Posterior cingulate gyrus (tissue), 11 donors: ENCODE measurements at regions not wholly inside any gene's neighbourhood (a gene's known extent, or its start where the extent isn't known, plus 50 kb on each side); places are given as distances from the start of the nearest gene placed in this dataset.
"Not testable (repeated sequence)": the region's sequence is repeated elsewhere in the genome, so short reads cannot be mapped to it uniquely, and the experiment has no call there.

ENCODE experiments used
- DNase-seq, 10 donors: peaks; one replicate each; pipeline versions ENCODE4 v3.0.0 to v3.0.0-alpha.2; 2020 to 2021; ENCODE audit warnings: mixed read lengths in 3 of 10
- intact Hi-C: fragments of 100-400 bp; cut with DNase I; formaldehyde crosslinking; loops from one replicate; pipeline ENCODE4 v1.15.1; 2023

- intact Hi-C loops = no loop called here
- no peak for DNase-seq
These were observed 1120.6 kb downstream of the SORCS3 start for GRCh38 chr10:105761576-105762260.

DNA sequence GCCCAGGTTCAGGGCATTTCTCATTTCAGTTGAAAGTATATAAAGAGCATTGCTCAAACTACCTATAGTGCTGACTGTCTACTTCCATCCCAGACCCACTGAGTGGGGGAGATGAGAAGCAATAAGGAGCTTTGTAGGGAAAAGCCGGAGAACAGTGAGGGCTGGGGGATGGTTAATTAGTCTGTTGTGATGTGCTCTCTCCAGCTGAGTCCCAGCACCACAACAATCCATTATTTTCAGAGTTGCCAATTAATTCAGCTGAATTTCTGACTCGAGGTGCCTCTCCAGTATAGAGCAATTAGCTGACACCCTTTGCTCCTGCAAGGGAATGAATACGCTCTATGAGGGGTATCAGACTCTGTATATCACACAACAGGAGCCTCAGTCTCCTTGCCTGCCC is 1118.6 kb downstream of the SORCS3 start:
- intact Hi-C loops = no loop called here
- DNase-seq = no peak

- intact Hi-C loops = no loop called here
- DNase-seq = no peak
These were observed 1117.3 kb downstream of the SORCS3 start for GRCh38 chr10:105758209-105758998.

DNA sequence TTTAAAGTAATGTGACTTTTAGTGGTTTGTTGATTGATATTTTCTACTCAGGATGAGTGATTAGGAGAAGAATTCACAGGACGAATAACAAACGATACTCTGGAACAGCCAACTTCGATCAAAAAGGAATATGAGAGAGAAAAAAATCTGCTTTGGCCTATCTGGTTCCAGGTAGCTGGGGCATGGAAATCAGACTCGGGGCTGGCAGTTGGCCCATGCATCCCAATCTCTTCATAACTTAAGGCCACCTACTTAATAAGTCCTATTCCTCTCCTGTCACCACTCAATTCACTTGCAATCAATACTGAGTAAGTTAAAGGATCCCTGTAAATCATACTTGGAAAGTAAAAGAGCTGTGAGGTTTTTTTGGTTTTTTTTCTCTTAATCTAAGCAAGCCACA is 1116.2 kb downstream of the SORCS3 start:
- intact Hi-C loops = no loop called here
- DNase-seq = no peak

GRCh38 chr10:105756386-105756785 is 1115.3 kb downstream of the SORCS3 start:
- intact Hi-C loops = no loop called here
- DNase-seq = no peak

GRCh38 chr10:105751688-105752087 is 1110.6 kb downstream of the SORCS3 start:
- no peak for DNase-seq
- intact Hi-C loops = no loop called here

- intact Hi-C loops = no loop called here
- no peak for DNase-seq
These were observed 1104.6 kb downstream of the SORCS3 start for GRCh38 chr10:105745596-105746148.

- DNase-seq = peak in 1 of 10 donors; percentile 23
- intact Hi-C loops = no loop called here
These were observed 1102.4 kb downstream of the SORCS3 start for GRCh38 chr10:105743343-105744056.

DNA sequence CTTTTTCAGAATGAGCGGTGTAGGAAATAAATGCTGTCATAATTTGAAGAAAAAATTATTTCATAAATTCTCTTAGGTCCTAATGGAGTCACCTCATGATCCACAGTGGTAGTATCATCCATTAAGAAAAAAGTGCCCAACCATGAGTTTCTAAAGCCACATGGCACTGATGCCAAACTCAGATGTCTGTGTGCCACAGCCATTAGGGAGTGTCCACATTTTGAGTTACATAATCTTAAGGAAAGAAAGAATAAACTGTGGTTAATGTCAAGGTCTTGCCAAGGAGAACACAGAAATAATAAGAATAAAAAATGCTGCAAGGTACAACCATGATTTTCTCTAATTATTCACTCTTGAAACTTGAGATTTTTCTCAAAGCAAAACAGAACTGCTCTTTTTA is 1101.8 kb downstream of the SORCS3 start:
- intact Hi-C loops = no loop called here

GRCh38 chr10:105742184-105742583 is 1101.1 kb downstream of the SORCS3 start:
- no peak for DNase-seq
- intact Hi-C loops = no loop called here

More for the DNA sequence above, 1101.8 kb downstream of the SORCS3 start:
- DNase-seq = no peak

GRCh38 chr10:105734479-105734878 is 1093.4 kb downstream of the SORCS3 start:
- intact Hi-C loops = no loop called here
- no peak for DNase-seq

DNA sequence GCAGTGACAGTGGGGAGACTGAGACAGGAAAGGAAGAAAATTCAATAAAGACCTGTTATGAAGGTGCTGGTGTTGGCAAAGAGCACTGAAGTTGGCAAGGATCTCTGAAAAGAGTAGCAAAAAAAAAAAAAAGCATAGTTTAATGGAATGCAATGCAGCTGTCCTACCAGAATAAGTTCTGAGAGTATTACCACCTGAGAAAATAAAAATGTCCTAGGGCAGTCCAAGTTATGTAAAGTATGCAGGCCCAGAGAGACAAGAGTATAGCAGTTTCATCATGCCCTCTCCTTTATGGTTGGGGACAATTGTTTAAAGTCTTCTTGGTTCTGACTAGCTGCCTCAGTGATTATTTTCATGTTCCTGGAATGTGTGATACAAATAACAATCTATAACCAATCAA is 1092.8 kb downstream of the SORCS3 start:
- intact Hi-C loops = no loop called here
- no peak for DNase-seq

- intact Hi-C loops = no loop called here
- no peak for DNase-seq
These were observed 1088.3 kb downstream of the SORCS3 start for GRCh38 chr10:105729428-105729827.

- DNase-seq, intact Hi-C loops: not testable (repeated sequence)
These were observed 1086.5 kb downstream of the SORCS3 start for GRCh38 chr10:105727586-105727985.

- intact Hi-C loops = no loop called here
- no peak for DNase-seq
These were observed 1086.0 kb downstream of the SORCS3 start for GRCh38 chr10:105727131-105727530.

GRCh38 chr10:105726149-105726548 is 1085.1 kb downstream of the SORCS3 start:
- no peak for DNase-seq
- intact Hi-C loops = no loop called here

DNA sequence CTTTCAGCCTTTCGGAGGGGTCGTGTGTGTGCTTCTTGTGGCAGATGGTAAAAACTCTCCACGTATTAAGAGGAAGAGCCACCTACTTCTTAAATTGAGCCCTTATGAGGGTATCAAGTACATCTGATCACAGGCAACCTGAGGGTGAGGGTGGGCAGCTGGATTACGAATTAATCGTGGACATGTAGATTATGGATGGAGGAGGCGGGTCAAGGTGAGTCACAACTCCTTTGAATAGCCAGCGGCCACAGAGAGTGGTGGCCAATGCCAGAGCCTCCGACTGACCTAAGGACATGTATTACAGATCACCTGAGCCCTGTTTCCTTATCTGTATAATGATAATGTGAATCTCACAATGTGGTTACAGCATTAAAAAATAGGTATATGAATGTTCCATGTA is 1083.9 kb downstream of the SORCS3 start:
- peak in 1 of 10 donors; percentile 71 for DNase-seq
- intact Hi-C loops = no loop called here

DNA sequence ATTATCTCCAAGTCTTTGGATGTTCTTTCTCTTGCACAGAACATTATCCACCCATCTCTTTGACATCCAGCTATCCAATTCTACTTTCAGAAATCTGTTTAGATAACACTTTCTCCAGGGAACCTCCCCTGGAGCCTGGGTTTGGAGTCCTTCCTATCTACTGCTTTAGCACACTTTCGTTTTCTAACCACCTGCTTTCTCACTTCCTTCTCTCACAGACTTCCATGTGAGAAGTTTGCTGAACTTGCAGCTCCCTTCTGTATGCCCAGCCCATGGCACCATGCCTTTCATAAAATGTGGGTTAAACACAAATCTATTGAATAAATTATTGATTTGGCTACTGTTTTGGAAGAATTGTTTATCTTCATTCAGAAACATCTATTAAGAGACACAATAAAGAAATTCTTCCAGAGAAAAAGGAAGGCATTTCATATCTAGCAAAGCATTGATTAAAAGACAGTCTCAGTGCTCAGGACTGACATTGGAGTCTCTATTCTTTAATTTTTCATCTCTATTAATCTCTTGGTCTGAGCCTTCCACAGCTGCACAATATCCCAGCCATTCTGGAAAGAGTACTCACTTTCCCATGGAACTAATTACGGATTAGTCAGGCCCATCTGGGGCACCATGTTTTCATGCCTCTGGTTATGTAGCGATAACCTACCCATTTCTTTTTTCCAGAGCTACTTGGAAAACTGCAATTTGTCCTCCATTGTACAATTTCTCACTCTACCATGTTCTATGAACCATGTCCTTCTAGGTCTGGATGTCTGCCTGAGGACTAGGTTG is 1077.3 kb downstream of the SORCS3 start:
- intact Hi-C loops = no loop called here
- DNase-seq = no peak

DNA sequence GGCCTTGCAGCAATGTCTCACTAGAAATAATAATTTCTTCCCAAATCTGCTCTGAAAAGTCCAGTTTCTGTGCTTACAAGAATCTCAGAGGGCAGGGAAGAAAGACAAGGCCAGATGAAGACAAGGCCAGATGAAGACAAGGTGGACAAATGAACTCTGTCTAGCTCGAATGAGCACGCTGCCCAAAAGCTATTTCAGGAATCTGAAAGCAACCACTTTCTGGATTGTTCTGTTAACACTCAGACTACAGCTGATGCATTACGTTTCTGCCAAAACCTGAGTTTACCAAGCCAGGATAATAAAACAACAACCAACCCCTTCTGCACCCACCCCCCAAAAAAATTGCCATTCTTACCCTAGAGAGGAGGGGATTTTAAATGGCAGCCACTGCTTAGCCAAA is 1073.6 kb downstream of the SORCS3 start:
- intact Hi-C loops = no loop called here
- no peak for DNase-seq

DNA sequence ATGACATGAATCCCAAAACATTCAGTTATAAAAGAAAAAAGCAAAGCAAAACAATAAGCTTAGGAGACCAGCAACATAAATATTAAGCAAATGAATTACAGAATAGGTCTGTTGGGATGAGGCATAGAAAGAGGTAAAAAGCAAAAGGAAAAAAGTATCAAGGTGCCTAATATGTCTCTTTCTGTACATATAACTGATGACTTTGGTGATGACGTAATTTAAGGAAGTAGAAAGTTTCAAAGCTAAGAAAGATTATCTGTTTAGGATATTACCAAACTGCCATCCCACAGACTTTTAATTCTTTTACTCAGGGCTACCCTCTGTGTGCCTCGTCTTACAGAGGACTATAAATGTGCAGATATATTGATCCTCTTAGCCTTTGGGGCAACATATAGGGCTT is 1066.5 kb downstream of the SORCS3 start:
- intact Hi-C loops = loop anchor here (1.0 kb wide), 1 partner anchor 25 kb away; no protein-coding TSS in a partner anchor
- DNase-seq = no peak
